GM12891 (cell line): ENCODE measurements at regions not wholly inside any gene's neighbourhood (a gene's known extent, or its start where the extent isn't known, plus 50 kb on each side); places are given as distances from the start of the nearest gene placed in this dataset.
"Not testable (repeated sequence)": the region's sequence is repeated elsewhere in the genome, so short reads cannot be mapped to it uniquely, and the experiment has no call there.

Experiments
- PAX5 ChIP-seq: IDR thresholded peaks from 2 replicates; pipeline ENCODE4 v1.6.1; 2011; ENCODE audit warnings: low read length, moderate library complexity, mild to moderate bottlenecking; ENCODE audit not compliant: insufficient read depth, severe bottlenecking
- POLR2A ChIP-seq: IDR thresholded peaks from 2 replicates; pipeline ENCODE4 v1.6.1; 2011; ENCODE audit warnings: low read depth, low read length, control low read depth
- POLR2AphosphoS5 ChIP-seq: IDR thresholded peaks from 2 replicates; pipeline ENCODE4 v1.6.1; 2011; ENCODE audit warnings: low read depth, low read length, control low read depth
- SPI1 ChIP-seq: IDR thresholded peaks from 2 replicates; pipeline ENCODE4 v1.6.1; 2011; ENCODE audit warnings: low read depth, low read length, control low read depth
- TAF1 ChIP-seq: IDR thresholded peaks from 2 replicates; pipeline ENCODE4 v1.6.1; 2011; ENCODE audit warnings: low read depth, low read length, control low read depth

GRCh38 chr21:35590284-35590683 is 470.0 kb downstream of the SETD4 start:
- not testable (repeated sequence) for TF ChIP-seq POLR2A, TAF1, POLR2AphosphoS5, SPI1, PAX5
